GM21390 (cell line): ENCODE measurements at regions not wholly inside any gene's neighbourhood (a gene's known extent, or its start where the extent isn't known, plus 50 kb on each side); places are given as distances from the start of the nearest gene placed in this dataset.

ENCODE experiments used
- ATAC-seq: cut with Tn5 transposase; IDR thresholded peaks from one replicate; pipeline ENCODE4 v1.9.1; 2021; ENCODE audit not compliant: unreplicated experiment

DNA sequence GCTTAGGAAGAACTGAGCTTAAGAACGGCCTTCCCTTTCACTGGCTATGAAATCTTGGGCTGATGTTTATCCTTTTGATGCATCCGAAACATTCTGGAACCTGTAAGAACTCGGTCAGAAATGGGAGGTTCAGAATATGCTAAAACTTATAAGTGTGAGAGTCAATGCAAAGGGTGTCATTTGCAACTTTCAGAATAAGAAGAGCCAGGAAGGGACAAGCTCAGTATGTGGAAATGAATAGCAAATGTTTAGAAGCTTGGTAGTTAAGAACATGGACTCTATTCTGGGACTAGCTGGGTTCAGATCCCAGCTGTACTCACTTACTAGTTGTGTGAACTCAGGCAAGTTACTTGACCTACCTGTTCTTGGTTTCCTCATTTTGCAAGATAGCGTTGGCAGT lies 234.1 kb downstream of the OMA1 start:
- ATAC-seq = no peak

DNA sequence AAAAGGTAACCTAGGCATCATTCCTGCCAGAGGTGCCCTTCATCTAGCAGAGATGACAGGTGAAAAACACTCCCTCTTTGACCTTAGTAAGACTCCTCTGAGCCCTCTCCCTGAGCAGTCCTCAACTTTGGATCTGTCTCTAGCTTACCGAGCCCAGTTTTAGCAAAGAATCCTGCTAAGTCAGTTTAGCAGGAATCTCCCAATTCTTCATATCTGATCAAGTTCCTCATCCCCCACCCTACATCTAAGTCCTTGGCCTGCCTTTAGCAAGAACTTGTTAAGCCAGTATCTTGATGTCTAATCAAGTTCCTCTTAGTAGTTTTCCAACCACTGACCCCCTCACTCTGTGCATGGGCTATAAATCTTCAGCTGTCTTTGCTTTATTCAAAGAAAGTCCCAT lies 235.6 kb downstream of the OMA1 start:
- no peak for ATAC-seq

DNA sequence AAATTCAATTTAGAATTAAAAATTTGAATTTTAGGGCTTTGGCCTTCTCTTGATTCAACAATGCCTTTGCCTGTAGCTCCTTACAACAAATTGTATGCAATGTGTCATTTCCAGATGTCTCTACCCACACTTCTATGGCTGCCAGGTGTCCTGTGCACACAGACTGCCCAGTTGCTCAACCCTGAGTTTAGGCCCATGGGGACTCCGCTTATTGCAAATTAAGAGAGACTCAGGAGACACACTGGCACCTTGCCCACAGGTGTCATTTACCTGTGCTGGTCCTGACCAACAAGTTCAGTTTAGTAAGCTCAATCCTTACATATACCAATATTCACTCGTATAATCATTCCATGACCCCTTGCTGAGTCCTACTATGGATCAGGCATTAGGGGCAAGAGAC lies 236.1 kb downstream of the OMA1 start:
- ATAC-seq = no peak

DNA sequence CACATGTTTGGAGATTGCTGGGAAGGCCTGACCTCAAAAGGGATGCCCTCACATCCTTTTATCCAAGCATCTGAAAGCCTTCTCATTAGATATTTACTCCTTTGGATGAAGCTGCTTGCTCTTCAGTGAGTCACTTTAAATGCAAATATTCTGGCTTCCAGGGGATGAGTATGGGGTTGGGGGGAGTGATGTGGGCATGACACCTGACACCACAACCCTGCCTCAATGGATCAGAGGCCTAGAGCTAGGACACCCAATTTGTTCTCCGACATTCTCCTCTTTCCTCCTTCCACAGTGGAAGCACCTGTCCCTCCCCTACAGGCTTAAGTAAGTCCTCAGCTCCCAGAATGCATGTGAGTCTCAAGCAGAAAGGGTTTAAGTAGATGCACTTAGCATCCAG lies 238.3 kb downstream of the OMA1 start:
- no peak for ATAC-seq

DNA sequence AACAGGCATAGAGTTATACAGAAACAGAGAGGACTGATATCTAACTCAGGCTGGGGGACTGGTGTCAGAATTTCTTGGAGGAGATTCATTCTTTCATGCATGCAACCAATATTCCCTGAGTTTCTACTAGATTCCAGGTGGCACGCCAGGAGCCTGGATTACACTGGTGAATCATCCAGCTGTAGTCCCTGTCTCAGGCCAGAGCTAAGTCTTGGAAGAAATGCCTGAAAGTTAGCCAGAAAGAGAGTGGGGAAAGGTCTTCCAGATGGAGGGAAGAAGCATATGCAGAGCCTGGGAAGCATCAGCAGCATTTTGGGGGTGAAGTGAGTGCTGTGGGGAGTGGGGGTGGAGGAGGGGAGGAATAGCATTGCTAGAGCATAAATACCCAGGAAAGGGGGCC lies 239.1 kb downstream of the OMA1 start:
- no peak for ATAC-seq

DNA sequence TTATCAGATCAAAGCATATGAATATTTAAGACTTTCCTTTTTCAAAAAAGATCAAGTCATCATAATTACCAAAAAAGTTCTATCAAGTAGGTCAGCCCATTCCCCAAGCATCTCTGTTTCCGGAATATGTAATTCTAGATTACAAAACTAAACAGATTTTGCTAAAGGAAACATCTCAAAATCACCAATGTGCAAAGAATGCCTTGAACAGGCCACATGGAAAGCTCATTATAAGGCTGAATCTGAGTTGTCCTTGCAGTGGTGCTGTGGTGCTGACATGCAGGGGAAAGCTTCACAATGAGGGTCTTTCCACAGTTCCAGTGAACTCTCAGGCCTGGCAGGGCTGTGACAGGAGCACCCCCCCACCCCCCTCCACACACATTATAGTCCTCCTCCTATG lies 240.9 kb downstream of the OMA1 start:
- no peak for ATAC-seq

DNA sequence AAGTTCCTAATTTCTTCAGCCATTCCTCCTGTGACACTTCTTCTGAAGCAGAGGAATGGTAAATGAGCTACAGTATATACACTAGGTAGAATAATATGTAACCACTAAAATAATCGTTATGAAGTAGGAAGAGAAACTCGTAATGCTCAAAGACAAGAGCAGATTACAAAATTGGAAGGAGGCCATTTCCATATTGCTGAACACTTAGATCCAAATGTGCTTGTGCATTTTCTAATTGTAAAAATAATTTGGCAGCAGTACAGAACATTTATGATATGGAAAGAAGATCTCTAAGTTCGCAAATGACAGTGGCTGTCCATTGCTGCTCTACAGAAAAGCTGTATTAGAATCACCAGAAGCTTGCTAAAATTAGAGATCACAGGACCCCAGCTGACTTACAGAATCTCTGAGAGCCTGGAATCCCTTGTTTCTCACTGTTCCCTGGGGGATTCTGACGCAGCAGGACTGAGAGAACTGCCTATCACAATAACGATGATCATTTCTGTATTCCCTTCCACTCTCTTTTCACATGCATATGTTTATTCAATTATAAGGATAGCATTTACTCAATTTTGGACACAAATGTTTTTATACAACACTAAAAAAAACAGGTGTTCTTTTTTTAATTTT lies 242.1 kb downstream of the OMA1 start:
- ATAC-seq = no peak

DNA sequence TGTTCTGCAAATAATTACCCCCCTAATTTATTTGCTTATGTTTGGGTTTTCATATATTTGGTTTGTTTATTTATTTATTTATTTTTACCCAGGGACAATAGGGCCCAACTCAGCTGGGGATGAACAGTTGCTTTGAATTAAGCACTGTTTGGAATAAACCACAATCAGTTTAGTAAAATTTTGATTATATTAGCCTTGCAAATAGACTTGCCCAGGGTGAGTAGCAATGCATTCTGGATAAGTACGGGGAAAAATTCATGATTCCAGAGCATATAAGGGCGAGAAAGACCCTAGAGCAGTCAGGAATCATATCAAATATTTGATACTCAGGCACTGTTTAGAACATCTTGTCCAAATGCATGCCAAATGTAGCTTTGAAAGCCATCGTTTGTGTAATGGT lies 242.7 kb downstream of the OMA1 start:
- ATAC-seq = no peak

DNA sequence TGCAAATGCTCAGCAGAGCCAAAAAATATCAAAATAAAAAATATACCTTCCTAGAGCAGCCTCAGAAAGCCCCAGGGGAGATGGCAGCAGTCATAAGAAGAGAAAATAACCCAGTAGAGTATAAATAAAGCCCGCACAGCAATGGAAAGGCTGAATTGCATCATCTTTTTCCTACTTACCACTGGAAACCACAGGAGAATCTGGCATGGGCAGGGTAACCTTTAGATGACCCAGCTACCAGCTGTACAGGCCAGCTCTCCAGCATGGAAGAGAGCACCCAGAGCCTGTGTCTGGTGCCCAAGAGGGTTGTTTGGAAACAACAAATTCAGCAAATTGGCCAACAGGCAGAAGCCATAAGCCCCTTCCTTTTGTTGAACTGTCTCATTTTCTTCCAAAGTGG lies 253.1 kb downstream of the OMA1 start:
- no peak for ATAC-seq

DNA sequence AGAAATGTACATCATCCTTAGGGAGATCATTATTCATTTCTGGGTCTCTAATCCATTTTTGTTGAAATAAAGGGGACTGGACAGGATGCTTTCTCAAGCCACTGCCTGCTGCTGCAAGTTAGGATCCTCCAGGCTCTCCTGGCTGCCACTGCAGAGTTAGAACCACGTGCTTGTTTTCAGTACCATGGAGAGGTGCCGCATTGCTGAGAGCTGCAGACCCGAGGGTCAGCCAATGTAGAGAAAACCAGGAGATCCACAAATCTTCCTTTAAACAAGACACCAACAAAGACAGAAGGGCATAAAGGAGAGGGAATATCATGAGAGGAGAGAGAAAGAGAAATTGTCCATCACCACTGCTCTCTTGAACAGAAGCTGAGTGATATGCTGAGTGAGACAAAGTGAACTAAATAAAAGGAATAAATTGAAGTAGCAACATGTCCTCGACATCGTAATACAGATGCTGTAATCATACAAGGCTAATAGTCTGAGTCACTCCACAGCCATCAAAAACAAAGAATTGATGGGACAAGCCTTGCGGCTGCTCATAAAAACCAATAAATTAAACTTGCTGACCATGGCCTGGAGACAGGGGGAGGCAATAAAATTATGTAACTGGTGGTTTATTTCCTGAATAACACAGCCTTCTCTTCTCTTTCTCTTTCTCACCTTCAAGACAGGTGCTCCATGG lies 255.7 kb downstream of the OMA1 start:
- ATAC-seq = no peak

DNA sequence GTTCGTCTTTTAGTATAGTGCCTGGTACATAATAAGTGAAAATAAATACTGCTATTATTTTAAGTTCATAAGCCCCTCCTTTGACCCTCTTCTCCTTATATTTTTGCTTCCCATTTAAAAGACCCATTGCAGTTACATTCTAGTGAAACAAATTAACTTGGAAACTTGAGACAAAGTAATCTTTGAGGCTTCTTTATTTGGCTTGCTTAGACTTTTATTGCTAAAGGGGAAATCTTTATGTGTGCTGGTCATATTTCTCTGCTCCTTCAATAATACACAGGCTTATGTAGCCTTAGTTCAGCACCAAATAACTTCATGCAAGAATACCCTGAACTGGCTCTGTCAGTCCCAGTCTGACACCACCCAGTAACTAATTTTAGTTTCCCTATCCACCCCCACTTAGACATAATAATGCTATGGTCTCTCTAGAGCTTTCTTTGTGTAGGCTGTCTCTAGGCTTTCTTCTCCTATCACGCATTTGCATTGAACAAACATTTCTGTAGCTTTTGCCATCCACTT lies 257.8 kb downstream of the OMA1 start:
- no peak for ATAC-seq

DNA sequence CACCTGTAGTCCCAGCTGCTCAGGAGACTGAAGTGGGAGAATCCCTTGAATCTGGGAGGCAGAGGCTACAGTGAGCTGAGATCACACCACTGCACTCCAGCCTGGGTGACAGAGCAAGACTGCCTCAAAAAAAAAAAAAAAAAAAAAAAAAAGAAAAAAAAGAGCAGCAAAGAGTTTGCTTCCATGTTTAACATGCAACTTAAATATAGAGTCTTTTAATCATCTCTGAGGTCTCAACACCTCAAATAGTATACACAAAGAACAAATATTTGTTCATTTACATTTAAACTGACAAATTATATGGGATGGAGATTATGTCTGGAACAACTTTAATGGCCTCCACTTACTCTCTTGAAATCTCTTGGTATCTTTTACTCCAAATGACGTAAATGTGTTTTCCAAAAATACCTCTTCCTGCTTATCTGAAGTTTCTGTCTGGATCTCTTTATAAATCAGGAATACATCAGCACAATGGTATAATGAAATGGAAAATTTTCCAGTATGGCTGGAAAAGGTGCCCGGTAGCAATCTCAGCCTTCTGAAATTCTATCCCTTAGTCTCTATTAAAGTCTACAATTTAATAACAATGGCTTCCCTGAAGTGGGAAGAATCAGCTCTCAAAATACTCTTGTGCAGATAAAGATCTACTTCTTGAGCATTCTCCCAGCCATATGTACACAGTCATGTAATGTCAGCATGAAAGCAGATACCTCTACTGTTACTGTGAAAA lies 258.5 kb downstream of the OMA1 start:
- ATAC-seq = no peak

DNA sequence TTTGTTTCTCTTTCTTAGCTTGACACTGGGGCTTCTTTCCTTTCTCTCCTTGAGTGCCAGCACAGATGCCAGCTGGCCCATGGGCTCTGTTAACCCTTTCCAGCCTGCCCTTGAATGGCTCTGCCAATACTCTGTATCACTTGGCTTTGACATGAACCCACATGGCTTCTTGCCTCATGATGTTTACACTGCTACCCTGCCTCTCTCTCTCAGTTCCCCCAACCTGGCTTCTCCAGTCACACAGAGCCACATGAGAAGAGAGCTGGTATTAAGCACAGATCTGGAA lies 262.4 kb downstream of the OMA1 start:
- no peak for ATAC-seq

DNA sequence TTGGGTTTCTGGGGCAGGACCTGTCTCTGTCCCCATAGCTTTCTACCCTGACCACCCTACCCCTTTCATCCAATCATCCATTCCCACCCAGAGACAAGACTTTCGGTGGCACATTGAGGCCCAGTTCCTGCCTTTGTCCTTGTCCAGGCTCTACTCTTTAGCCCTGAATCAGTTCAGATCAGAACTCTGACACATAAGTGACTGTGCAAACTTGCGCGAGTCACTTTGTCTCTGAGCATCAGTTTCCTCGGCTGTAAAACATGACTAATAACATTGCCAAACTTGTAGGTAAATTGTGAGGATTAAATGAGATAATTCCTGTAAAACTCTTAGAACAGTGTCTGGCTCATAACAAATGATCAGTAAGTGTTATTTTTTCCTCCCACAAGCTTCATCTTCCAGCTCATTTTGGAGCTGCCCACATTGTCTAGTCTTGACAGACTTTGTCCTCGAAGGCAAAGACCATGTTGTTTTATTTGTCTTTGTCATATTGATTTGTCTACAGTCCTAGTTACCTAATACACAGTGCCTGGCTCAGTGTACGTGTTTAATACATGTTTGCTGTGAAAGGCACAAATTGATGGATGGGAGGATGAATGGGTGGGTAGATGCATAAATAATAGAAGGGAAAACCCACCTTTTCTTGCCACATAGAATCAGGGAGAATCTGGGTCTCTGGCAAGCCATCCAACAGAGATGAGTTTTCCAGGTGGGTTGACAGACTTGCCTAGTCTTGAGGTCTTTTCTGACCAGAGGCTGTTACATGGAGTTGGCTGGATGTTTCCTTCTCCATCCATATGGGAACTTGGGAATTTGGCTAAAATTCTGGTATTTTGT lies 262.9 kb downstream of the OMA1 start:
- ATAC-seq = no peak

DNA sequence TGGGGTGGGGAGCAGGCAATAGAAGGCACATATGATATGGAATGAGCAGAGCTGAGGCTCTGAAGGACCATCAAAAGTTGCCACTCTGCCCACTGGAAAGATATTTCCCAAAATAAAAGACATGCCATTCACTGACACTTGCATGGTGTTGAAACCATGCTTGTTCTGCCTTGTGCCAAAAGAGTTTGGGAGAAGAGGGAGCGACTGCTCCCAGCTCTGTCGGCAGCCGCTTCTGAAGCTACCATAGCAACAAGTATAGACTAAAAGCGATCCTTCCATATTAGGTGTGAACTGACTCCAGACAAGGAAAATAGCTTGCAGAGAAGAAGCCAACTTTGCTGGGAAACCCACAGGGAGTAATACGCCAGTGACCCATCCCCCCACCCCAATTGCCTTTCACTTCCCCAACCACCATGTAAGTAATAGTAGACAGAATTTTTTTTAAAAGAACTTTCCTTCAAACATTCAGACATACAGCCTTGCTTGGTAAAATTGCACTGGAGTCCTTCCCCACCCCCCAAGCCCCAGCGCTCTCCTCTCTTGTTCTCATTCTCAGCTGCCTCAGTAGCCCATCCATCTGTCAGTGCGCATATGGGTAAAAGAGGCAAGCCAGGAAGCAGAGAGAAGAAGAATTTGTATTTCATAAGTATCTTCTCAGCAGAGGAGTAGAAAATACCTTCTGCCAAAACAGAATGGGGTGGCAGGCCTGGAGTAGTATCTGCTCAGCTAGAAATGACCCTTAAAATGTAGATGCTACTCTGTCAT lies 263.7 kb downstream of the OMA1 start:
- no peak for ATAC-seq

DNA sequence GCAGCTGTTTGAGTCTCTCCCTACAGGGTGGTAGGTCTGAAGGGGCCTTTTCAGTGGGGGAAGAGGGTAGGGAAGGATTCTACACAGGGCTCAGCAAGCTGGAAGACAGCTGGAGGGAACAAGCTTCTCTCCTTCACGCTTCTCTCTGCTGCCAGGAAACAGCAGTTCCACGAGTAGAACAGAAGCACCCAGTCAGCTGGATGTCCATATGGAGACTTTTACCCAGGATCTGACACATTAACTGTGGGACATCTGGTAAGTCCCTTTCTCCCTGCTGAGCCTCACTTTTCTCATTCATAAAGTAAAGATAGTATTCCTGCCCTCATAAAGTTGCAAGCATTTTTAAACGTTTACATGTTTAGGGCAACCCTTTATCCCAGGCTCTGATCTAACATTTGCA lies 280.3 kb downstream of the OMA1 start:
- ATAC-seq = no peak

DNA sequence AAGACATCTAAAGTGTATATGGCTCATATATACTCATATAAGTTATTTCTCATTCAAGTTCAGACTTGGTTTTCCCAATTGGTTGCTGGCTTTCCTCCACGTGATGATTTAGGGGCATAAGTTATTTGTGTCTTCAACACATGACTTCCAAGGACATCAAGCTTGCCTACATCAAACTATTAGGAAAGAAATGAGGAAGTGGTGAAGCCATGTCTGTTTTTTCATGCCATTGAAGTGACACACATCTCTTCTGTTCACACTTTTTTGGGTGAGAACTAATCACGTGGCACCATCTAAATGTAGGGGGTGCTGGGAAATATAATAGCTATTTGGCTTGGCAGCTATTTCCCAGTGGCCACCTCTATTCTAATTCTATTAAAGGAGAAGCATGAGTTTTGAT lies 282.1 kb downstream of the OMA1 start:
- no peak for ATAC-seq

DNA sequence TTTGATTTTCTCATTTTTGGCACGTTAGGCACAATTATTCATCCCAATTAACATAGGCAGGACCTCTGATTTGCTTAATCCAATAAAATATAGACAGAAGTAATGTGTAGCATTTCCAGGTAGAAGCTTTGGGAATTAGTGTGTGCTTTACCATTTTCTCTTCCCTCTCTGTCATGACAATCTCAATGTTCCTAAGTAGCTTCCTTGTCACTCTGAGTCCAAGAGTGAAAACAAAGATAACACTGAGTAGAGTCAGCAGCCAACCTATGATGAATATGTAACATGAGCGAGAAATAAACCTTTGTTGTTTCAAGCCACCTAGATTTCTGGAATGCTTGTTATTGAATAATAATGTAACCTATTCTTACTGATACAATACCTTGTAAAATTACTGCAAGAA lies 283.8 kb downstream of the OMA1 start:
- ATAC-seq = no peak

DNA sequence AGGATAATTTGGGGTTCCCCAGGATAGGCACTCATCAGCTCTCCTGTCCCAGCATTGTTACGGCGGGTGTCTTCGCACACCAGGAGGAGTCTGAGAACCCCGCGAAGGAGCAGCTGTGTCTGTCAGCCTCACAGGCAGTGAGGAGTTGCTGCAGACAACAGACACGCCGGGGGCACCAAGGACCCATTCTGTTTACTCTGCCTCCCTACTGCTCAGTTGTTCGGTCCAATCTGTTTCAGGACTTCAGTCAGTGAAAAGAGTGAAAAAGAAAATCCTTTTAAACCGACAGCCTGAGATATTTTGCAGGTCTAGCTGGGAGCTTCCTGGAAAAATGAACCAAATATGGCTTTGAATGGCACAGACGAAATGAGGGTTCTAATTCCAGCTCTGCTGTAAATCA lies 288.4 kb downstream of the OMA1 start:
- no peak for ATAC-seq

DNA sequence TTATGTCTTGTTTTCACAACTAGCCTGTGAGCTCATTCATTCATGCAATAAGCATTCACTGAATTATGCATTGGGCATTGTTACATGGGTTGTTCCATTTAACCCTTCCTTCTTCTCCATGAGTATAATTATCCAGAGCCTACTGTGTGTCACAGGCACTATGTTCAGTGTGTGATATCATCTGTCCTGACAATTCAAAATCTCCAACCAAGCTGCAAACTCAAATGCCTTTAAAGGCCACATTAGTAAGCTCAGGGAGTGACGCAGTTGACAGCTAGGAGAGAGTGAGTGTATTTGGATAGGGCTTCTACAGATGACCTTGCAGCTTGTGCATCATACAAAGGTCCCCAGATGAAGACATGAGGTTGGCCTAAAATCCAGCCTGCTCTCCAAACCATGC lies 289.5 kb downstream of the OMA1 start:
- no peak for ATAC-seq

DNA sequence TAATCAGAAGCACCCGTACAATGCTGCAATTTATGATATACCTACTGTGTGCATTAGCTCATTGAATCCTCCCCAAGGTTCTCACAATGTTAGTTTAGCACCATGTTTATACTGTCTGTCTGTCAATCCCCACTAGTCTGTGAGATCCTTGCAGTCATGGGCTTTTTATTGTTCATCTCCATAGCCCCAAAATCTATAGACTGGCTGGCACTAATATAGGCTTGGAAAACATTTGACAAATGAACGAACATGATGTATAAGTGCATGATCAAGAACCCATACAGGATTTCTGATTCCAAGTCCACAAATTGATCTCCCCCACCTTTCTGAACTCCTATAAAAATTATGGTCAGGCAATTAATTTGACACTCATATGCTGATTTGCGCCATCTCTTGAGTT lies 290.0 kb downstream of the OMA1 start:
- ATAC-seq = no peak
